ENCODE measurements at regions not wholly inside any gene's neighbourhood (a gene's known extent, or its start where the extent isn't known, plus 50 kb on each side); places are given as distances from the start of the nearest gene placed in this dataset.

DNA sequence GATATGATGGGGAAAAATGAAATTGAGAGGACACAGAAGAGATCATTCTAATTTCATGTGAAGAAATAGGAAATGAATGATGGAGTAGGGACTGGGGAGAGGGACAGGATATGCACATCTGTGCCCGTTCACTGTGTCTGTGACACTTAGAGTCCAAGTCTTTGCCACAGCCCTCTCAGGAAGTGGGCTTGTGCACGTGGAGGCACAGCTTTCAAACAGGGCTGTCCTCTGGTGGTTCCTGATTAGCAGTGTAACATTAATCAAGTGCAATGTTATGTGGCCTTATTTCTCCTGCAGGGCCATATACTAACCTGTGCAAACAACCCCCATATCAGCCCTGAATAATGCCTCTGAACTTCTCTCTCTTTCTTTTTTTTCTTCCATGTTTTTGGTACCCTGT lies 312.2 kb upstream of the FAM98A start:
- TF ChIP-seq POLR2A (IDR thresholded peaks at IDR 0.05) (no peak), CTCF (IDR thresholded peaks at IDR 0.05) (no peak)

Measured in uterus (tissue), 2 donors.